T-helper 1 cell treated with Interleukin-12 subunit alpha and Interleukin-12 subunit beta and Interleukin-4 antibody, amounts not matched to agents 30 ng/mL and 1 ng/mL, for 36 hours (primary cell): ENCODE measurements at regions not wholly inside any gene's neighbourhood (a gene's known extent, or its start where the extent isn't known, plus 50 kb on each side); places are given as distances from the start of the nearest gene placed in this dataset.

Source experiments
- intact Hi-C: fragments of 100-400 bp; cut with micrococcal nuclease; formaldehyde crosslinking; loops from one replicate; pipeline ENCODE4 v1.15.1; 2024

DNA sequence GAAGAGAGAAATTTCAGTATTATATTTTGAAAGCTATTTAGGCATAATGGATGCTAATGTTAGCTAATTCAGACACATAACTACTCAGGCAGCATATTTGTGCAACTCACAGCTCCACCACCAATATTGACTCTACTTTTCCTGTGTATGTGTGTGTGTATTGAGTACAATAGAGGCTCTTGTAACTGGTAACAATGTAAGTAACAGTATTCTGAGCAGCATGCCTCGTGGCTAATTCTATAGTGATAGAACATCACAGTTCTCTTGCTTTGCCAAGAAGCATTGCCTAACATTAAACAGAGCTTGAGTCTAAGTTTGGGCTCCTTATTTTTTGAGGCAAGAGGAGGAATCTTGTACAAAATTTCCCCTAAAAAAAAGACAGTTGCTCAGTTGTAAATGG, 98.6 kb upstream of the ARHGEF26 start:
- intact Hi-C loops = no loop called here

DNA sequence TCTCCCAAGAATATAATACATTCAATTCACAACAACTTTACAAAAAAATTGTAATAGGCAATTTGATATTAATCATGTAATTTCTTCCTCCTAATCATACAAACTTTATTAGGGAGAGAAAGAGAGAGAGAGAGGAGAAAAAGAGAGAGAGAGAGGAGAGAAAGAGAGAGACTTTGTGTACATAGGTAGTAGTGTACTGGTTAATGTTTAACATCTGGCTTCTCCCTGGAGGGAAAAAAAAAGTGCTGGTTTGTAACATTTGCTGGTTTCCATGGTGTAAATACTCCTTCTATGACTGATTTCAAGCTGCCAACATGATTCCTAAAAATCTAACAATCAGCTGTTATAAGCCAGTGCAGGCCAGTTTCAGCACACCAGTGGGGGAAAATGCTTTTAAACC, 98.0 kb upstream of the ARHGEF26 start:
- intact Hi-C loops = no loop called here

DNA sequence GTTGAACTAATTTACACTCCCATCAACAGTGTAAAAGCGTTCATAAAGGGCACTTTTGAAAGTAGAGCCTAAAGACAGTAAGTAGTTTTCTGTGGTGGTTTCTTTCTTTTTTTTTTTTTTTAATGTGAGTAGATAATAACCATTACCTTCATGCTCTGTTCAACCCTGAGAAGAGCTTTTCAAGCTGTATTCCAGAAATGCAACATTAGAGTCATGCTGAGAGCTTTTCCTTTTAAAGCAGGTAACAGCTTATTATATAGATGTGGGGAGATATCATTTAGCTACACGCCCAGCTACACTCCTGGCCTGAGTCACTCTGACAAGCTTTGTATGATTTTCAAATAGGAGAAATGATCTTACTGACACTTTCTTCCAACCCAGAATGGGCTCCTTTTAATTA, 96.2 kb upstream of the ARHGEF26 start:
- intact Hi-C loops = no loop called here

DNA sequence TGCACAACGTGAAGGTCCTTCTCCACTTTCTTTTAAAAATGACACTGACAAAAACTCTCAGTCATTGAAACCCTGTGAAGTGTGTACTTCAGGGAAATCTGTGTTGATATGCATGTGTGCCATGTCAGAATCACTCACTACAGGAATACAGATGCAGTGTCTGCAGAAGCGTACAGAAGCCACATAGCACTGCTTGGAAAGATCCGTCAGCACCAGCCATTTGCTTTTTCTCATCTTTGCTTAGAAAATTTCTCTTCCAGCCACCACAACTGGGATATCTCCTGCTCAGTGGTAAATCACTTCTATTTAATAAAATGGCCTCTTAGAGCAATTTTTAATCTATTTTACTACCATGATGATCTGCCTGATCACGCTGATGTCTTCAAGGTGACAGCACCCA, 91.3 kb upstream of the ARHGEF26 start:
- intact Hi-C loops = no loop called here

DNA sequence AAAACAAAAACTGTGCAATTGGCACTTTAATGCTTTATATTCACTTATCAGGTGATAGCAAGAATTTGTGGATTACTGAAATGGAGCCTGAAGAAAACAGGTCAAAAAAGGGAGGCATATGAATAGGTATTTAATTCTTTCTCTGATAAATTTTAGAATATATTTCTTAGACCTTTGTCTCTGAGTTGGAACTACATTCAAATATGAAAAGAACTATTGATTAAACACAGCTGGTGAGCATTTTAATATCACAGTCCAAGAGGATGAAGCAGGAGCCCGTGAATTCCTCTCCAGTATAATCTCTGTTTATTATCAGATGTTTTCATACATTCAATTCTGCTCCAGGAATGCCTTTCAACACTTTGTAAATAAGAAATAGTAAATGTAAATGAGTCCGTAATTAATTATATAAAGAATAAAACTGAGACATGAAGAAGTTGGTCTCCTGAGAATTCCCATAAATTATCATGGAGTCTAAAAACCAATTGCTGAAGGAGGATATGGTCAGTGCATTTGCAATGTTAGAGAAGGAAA, 86.3 kb upstream of the ARHGEF26 start:
- intact Hi-C loops = no loop called here

DNA sequence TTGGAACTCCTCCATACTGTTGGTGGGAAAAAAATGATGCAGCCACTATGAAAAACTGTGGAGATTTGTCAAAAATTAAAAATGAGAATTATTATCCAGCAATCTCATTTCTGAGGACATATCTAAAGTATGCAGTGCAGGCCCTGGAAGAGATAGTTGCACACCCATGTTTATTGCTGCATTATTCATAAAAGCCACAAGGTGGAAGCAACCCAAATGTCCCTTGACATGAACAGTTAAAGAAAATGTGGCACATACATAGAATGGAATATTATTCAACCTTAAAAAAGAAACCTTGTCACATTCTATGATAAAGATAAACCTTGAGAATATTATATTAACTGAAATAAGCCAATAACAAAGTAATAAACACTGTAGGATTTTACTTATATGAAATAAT, 80.9 kb upstream of the ARHGEF26 start:
- intact Hi-C loops = loop anchor here (1.0 kb wide), 1 partner anchor 213 kb away; no protein-coding TSS in a partner anchor

DNA sequence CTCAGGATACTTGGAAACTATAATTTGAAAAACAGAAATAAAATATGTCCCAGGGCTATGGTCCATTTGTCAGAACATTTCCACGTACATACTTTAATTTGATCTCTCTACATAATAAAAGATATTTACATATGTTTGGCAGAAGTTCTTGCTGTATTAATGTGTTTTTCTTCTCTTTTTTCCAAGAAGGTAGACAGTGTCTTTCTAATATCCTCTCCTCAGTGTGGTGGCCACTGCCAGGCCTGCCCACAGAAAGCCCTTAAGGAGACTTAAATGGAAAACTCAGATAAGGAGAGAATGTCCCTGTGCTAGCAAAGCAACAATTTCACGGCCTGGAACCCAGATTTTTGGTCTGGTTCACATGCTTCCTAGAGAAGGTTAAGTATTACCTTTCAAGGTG, 76.5 kb upstream of the ARHGEF26 start:
- intact Hi-C loops = no loop called here

DNA sequence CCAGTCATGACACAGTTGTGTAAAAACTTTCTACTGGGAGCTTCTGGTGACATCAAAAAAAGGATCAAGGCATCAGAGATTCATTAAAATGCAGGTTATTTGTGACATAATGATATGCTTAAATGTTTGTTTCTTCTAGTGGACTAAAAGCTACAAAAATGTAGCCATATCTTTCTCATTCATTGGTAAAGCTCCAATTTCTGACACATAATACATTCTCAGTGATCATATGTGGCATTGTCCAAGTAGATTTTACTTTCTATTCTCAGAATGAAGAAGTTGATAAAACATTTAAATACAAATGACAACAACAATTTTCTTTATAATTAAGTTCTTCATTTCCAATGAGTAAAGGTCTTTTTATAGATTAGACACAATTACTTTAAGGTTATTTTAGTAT, 71.0 kb upstream of the ARHGEF26 start:
- intact Hi-C loops = no loop called here

DNA sequence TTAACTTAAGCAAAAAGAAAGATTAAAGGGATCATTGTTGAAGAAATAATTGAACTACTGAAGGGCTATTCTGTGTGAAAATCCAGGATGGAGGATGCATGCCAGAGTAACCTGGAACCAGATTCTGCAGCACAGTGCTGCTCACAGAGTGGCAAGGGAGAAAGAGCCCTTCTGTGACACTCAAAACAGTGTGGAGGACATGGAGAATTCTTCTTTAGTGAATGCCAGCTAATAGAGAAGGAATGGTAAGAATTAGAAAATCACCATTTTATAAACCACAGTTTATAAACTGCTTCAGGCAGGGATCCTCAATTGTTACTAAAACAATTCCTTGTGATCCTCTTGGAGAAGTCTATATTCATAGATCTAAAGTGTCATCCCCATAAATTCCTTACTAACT, 70.4 kb upstream of the ARHGEF26 start:
- intact Hi-C loops = no loop called here

DNA sequence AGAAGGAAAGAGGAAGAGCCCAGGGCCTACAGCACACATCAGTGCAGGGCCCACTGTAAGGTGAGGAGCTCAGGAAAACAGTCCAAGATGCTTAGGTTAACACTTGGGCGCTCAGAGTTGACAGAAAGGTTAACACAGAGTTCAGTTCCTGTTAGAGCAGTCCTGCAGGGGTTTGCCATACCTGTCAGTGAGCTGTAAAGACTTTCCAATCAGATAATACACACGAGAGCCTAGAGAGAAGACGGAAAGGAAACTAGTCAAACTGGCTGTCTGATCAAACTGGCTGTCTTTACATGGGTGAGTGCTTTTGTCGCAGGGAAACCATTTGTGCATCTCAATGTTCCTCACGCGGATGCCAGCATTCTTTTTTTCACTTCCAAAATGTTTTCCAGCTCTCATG, 61.4 kb upstream of the ARHGEF26 start:
- intact Hi-C loops = no loop called here

DNA sequence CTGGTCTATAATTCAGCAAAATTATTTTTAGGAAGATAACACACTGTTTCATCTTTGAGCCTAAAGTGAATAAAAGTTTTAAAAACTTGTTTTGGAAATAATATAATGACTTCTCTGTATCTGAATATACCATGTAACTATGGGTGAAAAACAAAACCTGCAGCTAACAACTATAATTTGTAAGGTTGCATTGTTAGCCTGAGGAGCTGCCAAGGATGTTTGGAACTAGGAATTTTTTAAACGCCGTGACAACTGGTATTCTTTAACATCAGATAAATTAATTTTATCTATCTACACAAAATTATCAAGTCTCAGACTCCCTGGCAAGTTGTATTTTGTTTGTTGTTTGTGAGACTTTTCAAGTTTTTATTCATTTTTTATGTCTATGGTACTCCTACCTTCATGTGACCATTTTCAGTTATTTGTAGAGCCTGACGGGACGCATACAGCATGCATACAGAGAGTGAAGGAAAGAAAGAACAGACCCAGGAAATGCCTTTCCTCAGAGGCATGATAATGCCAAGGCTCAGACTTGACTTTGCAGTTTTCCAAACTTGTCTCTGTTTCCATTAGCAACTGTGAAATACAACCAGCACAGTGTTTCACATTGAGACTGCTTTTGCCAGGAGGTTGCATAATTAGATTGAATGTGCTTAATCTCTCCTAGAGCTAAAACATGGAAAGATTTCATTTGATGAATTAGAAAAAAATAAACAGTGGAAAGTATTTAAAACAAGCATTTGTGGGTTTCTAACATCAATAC, 60.8 kb upstream of the ARHGEF26 start:
- intact Hi-C loops = no loop called here

DNA sequence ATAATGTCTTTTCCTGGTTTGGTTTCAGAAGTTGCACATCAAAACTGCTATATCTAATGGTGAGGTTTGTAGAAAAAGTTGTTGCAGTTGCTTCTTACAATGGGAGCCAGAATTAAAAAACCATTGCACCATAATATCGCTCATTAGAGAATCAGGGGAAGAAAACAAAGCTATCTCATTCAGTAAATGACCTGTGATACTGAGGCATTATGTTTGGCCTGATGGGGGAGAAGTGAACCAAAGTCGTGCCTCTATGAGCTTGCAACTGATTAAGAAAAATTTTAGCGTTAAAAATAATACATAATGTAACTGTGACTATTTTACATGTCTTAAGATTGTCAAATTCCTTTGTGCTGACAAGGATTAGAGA, 60.2 kb upstream of the ARHGEF26 start:
- intact Hi-C loops = no loop called here

DNA sequence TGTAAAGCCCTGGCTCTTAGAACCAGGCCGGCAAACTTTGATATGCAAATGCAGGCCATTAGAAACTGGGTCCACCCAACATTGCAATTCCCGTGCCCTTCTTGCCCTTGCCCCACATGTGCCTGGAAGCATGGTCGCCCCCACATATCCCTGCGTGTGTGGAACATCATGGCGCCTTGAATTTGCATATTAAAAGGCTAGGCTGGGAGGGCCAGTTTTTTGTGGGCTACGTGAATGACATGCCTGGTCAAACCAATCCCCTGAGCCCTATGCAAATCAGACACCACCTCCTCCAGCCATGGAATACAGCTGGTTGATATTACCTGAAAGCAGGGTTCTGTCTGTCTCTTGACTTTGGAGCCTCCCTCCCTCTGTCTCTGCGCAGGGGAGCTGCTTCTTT, 58.7 kb upstream of the ARHGEF26 start:
- intact Hi-C loops = no loop called here

DNA sequence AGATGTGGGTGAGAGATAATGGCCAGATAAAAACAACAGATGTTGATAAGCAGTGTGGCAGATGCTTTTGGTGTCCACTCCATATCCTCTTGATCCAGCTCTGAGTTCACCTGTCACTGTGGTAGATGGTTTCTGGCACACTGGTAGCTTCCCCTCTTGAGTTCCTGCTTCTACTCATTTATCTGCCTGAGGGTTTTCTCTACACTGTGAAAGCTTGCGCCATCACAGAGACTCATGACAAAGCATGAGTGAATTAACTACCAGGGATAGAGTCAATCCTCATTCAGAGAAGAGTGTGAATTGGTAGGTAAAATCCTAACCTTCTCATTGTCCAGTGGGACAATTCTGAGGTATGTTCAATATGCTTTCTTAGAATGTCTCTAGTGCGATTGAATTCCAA, 50.0 kb upstream of the ARHGEF26 start:
- intact Hi-C loops = no loop called here
